ENCODE measurements at regions not wholly inside any gene's neighbourhood (a gene's known extent, or its start where the extent isn't known, plus 50 kb on each side); places are given as distances from the start of the nearest gene placed in this dataset.

DNA sequence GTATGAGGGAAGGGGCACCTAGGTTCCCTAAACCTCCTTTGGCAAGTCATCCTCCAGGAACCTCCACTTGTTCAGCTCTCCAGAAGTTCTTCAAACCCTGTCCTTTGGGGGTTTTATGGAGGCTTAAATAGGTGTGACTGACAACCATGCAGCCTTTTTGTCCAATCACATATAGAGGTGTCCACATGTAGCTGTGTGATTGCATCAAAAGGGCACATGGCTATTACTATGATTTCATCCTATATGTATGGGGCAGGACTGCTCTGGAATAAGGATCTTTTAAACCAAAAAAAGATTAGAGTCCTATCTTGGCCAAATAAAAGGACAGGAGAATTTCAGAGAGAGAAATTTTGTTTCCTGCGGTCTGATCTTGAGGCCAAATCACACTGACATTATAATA, 453.2 kb upstream of the EPHA6 start:
- no peaks in the 10 kb centered on the region for H3K36me3 ChIP-seq (replicated peaks; ENCODE audit: control insufficient read depth, insufficient read depth, low read length)
- DNase-seq = no peak
- no peak overlapping the region for H3K4me3 ChIP-seq (ENCODE audit: insufficient read depth, low read depth, low read length)

DNA sequence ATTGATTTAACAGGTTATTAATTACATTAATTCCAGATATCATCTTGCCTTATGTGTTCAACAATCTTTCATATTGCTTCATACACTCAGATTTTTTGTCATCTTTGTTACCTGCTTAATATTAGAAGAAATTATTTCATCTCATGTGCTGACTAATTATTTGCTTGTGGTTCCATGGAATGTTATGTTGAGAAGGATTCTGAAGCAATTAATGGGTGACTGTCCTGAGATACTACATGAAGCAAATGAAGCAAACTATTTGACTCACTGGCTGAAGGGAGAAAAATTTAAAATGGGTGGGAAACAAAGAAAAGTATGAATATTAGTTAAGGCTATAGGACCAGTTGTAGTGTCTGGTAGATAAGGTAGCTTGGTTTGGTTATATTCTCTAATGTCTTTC, 443.8 kb upstream of the EPHA6 start:
- no peaks in the 10 kb centered on the region for H3K36me3 ChIP-seq (replicated peaks; ENCODE audit: control insufficient read depth, insufficient read depth, low read length)
- H3K27me3 ChIP-seq (ENCODE audit: control insufficient read depth, insufficient read depth, low read length) = no peaks in the 10 kb centered on the region
- no peak overlapping the region for H3K4me3 ChIP-seq (ENCODE audit: insufficient read depth, low read depth, low read length)
- DNase-seq = no peak

More for the DNA sequence above, 453.2 kb upstream of the EPHA6 start:
- H3K27me3 ChIP-seq (ENCODE audit: control insufficient read depth, insufficient read depth, low read length) = no peaks in the 10 kb centered on the region

DNA sequence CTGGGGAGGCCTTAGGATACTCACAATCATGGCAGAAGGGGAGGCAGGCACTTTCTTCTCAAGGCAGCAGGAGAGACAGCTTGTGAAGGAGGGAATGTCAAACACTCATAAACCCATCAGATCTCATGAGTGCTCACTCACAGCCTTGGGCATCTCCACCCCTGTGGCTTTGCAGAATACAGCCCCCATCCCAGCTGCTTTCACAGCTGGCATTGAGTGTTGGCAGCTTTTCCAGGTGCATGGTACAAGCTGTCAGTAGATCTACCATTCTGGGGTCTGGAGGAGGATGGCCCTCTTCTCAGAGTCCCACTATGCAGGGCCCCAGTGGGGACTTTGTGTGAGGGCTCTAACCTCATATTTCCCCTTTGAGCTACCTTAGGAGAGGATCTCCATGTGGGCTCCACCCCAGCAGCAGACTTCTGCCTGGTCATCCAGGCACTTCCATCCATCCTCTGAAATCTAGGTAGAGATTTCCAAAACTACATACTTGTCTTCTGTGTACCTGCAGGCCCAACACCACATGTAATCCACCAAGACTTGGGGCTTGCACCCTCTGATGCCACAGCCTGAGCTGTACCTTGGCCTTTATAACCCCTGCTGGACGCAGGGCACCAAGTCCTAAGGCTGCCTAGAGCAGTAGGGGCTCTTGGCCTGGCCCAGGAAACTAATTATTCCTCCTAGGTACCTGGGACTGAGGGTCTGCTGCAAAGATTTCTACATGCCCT, 404.2 kb upstream of the EPHA6 start:
- Histone ChIP-seq H3K36me3 (replicated peaks; ENCODE audit: control insufficient read depth, insufficient read depth, low read length) (no peaks in the 10 kb centered on the region), H3K27me3 (ENCODE audit: control insufficient read depth, insufficient read depth, low read length) (no peaks in the 10 kb centered on the region), H3K4me3 (ENCODE audit: insufficient read depth, low read depth, low read length) (no peak overlapping the region)
- no peak for DNase-seq

- no peak for DNase-seq
- Histone ChIP-seq H3K27me3 (ENCODE audit: control insufficient read depth, insufficient read depth, low read length) (no peaks in the 10 kb centered on the region), H3K36me3 (replicated peaks; ENCODE audit: control insufficient read depth, insufficient read depth, low read length) (no peaks in the 10 kb centered on the region), H3K4me3 (ENCODE audit: insufficient read depth, low read depth, low read length) (no peak overlapping the region)
Observed at GRCh38 chr3:96416549-96417255, 397.7 kb upstream of the EPHA6 start.

DNA sequence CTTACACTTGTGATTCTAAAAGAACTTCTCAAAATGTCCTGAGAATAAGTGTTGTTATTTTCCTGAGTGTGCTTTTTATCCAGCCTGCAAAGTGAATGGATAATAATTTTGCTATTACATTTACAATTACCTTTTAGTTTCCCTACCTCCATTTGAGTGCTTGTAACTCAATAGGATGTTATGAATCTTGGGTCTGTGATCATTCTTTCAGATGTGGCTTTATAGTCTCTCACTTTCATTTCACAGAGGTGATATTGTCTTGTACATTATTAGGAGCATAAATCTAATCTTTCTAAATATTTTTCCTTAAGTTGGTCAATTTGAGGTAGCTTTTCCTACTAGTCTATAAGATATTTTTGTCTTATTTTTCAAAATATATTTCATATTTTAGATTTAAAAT, 386.3 kb upstream of the EPHA6 start:
- no peaks in the 10 kb centered on the region for H3K36me3 ChIP-seq (replicated peaks; ENCODE audit: control insufficient read depth, insufficient read depth, low read length)
- no peak overlapping the region for H3K4me3 ChIP-seq (ENCODE audit: insufficient read depth, low read depth, low read length)
- H3K27me3 ChIP-seq (ENCODE audit: control insufficient read depth, insufficient read depth, low read length) = no peaks in the 10 kb centered on the region
- no peak for DNase-seq

DNA sequence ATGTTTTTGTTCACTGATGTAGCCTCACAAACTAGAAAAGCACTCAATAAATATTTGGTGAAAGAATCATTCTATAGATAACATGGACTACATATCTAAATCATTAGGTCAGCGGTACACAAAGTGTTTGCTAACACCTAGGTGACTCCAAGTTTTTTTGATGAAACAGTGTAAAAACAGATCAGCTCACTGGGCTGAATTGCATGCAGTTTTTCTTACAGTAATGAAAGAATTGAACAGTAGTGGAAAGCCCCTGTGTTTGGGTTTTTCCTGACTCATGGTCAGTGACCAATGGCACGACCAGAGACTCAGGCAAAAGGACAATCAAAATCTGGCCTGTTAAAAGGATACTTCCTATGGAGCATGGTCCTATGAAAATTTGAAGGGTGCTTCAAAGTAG, 384.3 kb upstream of the EPHA6 start:
- Histone ChIP-seq H3K27me3 (ENCODE audit: control insufficient read depth, insufficient read depth, low read length) (no peaks in the 10 kb centered on the region), H3K4me3 (ENCODE audit: insufficient read depth, low read depth, low read length) (no peak overlapping the region)

DNA sequence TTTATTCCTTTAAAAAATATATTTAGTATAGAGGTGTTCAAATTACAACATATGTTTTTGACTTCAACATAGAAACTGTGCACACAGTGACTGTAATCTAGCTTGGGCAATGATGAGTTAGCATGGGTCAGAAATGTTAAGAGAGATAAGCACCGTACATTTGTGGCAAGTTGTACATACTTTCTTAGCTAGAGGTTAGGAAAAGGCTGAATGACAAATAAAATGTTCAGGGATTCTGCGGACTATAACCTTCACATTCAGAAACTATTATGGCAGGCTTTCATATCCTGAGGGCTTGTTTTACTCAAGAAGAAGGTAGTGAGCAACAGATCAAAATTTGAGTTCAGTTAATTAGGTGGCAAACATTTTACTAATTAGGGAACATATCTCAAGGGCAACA, 379.7 kb upstream of the EPHA6 start:
- Histone ChIP-seq H3K36me3 (replicated peaks; ENCODE audit: control insufficient read depth, insufficient read depth, low read length) (no peaks in the 10 kb centered on the region), H3K4me3 (ENCODE audit: insufficient read depth, low read depth, low read length) (no peak overlapping the region), H3K27me3 (ENCODE audit: control insufficient read depth, insufficient read depth, low read length) (no peaks in the 10 kb centered on the region)
- no peak for DNase-seq

More for the DNA sequence above, 384.3 kb upstream of the EPHA6 start:
- no peak for DNase-seq
- H3K36me3 ChIP-seq (replicated peaks; ENCODE audit: control insufficient read depth, insufficient read depth, low read length) = no peaks in the 10 kb centered on the region

GRCh38 chr3:96449346-96449745, 365.0 kb upstream of the EPHA6 start:
- Histone ChIP-seq H3K27me3 (ENCODE audit: control insufficient read depth, insufficient read depth, low read length) (no peaks in the 10 kb centered on the region), H3K36me3 (replicated peaks; ENCODE audit: control insufficient read depth, insufficient read depth, low read length) (no peaks in the 10 kb centered on the region), H3K4me3 (ENCODE audit: insufficient read depth, low read depth, low read length) (no peak overlapping the region)
- no peak for DNase-seq

GRCh38 chr3:96449803-96450202, 364.6 kb upstream of the EPHA6 start:
- DNase-seq = no peak
- Histone ChIP-seq H3K4me3 (ENCODE audit: insufficient read depth, low read depth, low read length) (no peak overlapping the region), H3K36me3 (replicated peaks; ENCODE audit: control insufficient read depth, insufficient read depth, low read length) (no peaks in the 10 kb centered on the region), H3K27me3 (ENCODE audit: control insufficient read depth, insufficient read depth, low read length) (no peaks in the 10 kb centered on the region)

DNA sequence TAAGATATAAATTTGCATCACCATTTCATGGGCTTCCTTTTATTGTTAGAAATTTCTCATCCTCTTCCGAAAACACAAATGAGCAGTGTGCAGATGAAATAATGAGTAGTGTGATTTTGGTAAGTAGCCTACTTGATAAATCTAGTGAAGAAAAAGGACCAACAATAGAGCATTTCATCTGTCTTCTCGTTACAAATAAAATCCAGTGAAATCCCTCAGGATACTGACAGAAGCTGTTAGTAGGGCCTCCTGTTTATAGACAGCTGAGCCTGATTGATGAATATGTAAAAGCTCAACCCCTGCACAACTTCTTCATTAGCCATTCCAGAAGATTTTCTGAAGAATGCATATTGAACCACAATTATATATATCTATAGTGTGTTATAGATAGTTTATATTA, 363.7 kb upstream of the EPHA6 start:
- Histone ChIP-seq H3K36me3 (replicated peaks; ENCODE audit: control insufficient read depth, insufficient read depth, low read length) (no peaks in the 10 kb centered on the region), H3K27me3 (ENCODE audit: control insufficient read depth, insufficient read depth, low read length) (no peaks in the 10 kb centered on the region), H3K4me3 (ENCODE audit: insufficient read depth, low read depth, low read length) (no peak overlapping the region)
- DNase-seq = no peak

DNA sequence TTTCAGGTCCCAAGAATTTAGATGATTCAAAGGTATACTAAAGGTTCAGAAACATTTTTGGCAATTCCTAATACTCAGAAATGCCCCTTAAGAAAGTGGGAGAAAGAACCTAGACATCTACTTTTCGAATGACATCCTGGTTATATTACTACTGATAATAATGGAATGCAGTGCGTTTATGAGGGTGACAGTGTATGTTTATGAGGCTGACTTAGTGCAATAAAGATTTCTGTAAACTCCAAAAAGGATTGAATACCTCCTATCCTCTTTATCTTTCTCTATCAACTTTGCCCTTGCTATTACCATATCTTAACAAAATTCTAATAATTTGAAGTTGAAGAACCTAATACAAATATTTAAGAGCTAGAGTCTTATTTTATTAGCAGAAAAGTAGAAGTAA, 348.9 kb upstream of the EPHA6 start:
- Histone ChIP-seq H3K36me3 (replicated peaks; ENCODE audit: control insufficient read depth, insufficient read depth, low read length) (no peaks in the 10 kb centered on the region), H3K27me3 (ENCODE audit: control insufficient read depth, insufficient read depth, low read length) (no peaks in the 10 kb centered on the region), H3K4me3 (ENCODE audit: insufficient read depth, low read depth, low read length) (no peak overlapping the region)
- no peak for DNase-seq

DNA sequence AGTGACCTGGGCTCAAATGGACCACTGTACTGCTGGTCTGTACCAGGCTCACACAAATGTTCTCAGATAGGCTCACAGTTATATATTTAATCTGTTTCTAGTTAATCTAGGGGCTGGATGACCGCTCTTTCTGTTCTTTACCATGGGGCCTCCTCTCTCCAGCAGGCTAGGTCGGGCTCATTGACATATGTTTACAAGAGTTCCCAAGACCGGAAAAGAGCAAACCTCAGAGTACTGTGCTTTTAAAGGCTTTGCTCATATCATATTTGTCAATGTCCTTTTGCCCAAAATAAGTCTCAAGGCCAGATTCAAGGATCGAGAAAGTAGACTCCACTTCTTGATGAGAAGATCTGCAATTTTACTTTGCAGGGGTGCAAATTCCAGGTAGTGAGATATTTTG, 348.0 kb upstream of the EPHA6 start:
- Histone ChIP-seq H3K27me3 (ENCODE audit: control insufficient read depth, insufficient read depth, low read length) (no peaks in the 10 kb centered on the region), H3K36me3 (replicated peaks; ENCODE audit: control insufficient read depth, insufficient read depth, low read length) (no peaks in the 10 kb centered on the region), H3K4me3 (ENCODE audit: insufficient read depth, low read depth, low read length) (no peak overlapping the region)
- DNase-seq = no peak

DNA sequence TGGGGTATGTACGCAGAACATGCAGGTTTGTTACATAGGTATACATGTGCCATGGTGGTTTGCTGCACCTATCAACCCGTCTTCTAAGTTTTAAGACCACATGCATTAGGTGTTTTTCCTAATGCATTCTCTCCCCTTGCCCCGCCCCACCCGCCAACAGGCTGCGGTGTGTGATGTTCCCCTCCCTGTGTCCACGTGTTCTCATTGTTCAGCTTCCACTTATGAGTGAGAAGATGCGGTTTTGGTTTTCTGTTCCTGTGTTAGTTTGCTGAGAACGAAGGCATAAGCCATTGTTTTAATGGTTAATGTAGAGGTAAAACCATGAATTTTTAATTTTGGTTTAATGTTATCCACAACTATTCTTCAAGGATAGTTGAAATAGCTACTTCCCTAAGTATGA, 346.8 kb upstream of the EPHA6 start:
- Histone ChIP-seq H3K27me3 (ENCODE audit: control insufficient read depth, insufficient read depth, low read length) (no peaks in the 10 kb centered on the region), H3K4me3 (ENCODE audit: insufficient read depth, low read depth, low read length) (no peak overlapping the region), H3K36me3 (replicated peaks; ENCODE audit: control insufficient read depth, insufficient read depth, low read length) (no peaks in the 10 kb centered on the region)
- no peak for DNase-seq

- no peaks in the 10 kb centered on the region for H3K36me3 ChIP-seq (replicated peaks; ENCODE audit: control insufficient read depth, insufficient read depth, low read length)
- H3K4me3 ChIP-seq (ENCODE audit: insufficient read depth, low read depth, low read length) = no peak overlapping the region
- no peaks in the 10 kb centered on the region for H3K27me3 ChIP-seq (ENCODE audit: control insufficient read depth, insufficient read depth, low read length)
- no peak for DNase-seq
Observed at GRCh38 chr3:96478496-96478895, 335.9 kb upstream of the EPHA6 start.

- Histone ChIP-seq H3K36me3 (replicated peaks; ENCODE audit: control insufficient read depth, insufficient read depth, low read length) (no peaks in the 10 kb centered on the region), H3K27me3 (ENCODE audit: control insufficient read depth, insufficient read depth, low read length) (no peaks in the 10 kb centered on the region), H3K4me3 (ENCODE audit: insufficient read depth, low read depth, low read length) (no peak overlapping the region)
- DNase-seq = no peak
Observed at GRCh38 chr3:96480881-96481280, 333.5 kb upstream of the EPHA6 start.
